WI38 (cell line): ENCODE measurements at regions not wholly inside any gene's neighbourhood (a gene's known extent, or its start where the extent isn't known, plus 50 kb on each side); places are given as distances from the start of the nearest gene placed in this dataset.

ENCODE experiments used
- H3K4me3 ChIP-seq: 2 replicates; pipeline ENCODE4 v1.5.1; 2011; ENCODE audit warnings: low read depth, mild to moderate bottlenecking, control low read depth, low read length
- CTCF ChIP-seq: IDR thresholded peaks from 2 replicates; pipeline ENCODE4 v1.5.1; 2012; ENCODE audit warnings: low read depth, mild to moderate bottlenecking, control low read depth, low read length

- no peak for TF ChIP-seq CTCF
- no peak overlapping the region for H3K4me3 ChIP-seq
These were observed 75.2 kb upstream of the CELF2 start for GRCh38 chr10:10942441-10942840.

- H3K4me3 ChIP-seq: no peak overlapping the region
- no peak for TF ChIP-seq CTCF
These were observed 71.6 kb upstream of the CELF2 start for GRCh38 chr10:10946081-10946480.

- no peak for TF ChIP-seq CTCF
These were observed 70.9 kb upstream of the CELF2 start for GRCh38 chr10:10946801-10947200.

GRCh38 chr10:10951675-10952074 is 66.0 kb upstream of the CELF2 start:
- H3K4me3 ChIP-seq: no peak overlapping the region
- no peak for TF ChIP-seq CTCF

More at GRCh38 chr10:10946801-10947200, 70.9 kb upstream of the CELF2 start:
- H3K4me3 ChIP-seq: no peak overlapping the region

GRCh38 chr10:10952800-10953199 is 64.9 kb upstream of the CELF2 start:
- TF ChIP-seq CTCF: no peak
- H3K4me3 ChIP-seq: no peak overlapping the region

GRCh38 chr10:10956681-10957542 is 60.8 kb upstream of the CELF2 start:
- no peak overlapping the region for H3K4me3 ChIP-seq
- no peak for TF ChIP-seq CTCF

GRCh38 chr10:10958041-10958440 is 59.6 kb upstream of the CELF2 start:
- no peak overlapping the region for H3K4me3 ChIP-seq

More at GRCh38 chr10:10958041-10958440, 59.6 kb upstream of the CELF2 start:
- TF ChIP-seq CTCF: no peak
